ENCODE measurements at regions not wholly inside any gene's neighbourhood (a gene's known extent, or its start where the extent isn't known, plus 50 kb on each side); places are given as distances from the start of the nearest gene placed in this dataset.

- Mint-ChIP-seq H3K9me3 (no peaks in the 10 kb centered on the region), H3K4me3 (no peak overlapping the region), H3K36me3 (ENCODE audit: low read depth) (no peaks in the 10 kb centered on the region), H3K27me3 (peaks cover 9% of the 10 kb centered on the region), H3K4me1 (no peaks in the 10 kb centered on the region), H3K27ac (no peak overlapping the region)
- DNase-seq (no peak), ATAC-seq (no peak)
Measured at GRCh38 chr10:78146200-78146599, 112.5 kb downstream of the RPS24 start.

DNA sequence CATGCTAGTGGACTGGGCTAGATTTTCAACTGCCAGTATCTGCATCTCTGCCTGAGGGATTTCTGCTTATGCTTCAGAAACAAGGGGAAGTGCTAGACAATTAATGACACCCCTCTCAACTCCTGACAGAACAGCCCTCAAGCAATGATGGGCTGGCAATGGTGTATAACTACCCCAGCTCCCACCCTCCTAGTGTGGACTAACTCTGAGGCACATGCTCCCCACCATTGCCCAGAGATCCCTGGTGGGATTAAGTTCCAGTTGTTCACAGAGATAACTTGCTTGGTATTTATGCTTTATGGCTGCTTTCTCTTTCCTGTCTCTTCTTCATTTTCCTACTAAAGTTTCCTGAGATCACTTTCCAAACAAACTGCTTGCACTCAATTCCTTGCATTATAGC lies 113.5 kb downstream of the RPS24 start:
- H3K27me3 Mint-ChIP-seq, result peaks cover 7% of the 10 kb centered on the region
- H3K27ac Mint-ChIP-seq, result no peak overlapping the region
- no peaks in the 10 kb centered on the region for H3K9me3 Mint-ChIP-seq
- H3K36me3 Mint-ChIP-seq (ENCODE audit: low read depth), result no peaks in the 10 kb centered on the region
- H3K4me1 Mint-ChIP-seq, result no peaks in the 10 kb centered on the region
- no peak overlapping the region for H3K4me3 Mint-ChIP-seq
- ATAC-seq, result no peak
- no peak for DNase-seq

- no peaks in the 10 kb centered on the region for H3K36me3 Mint-ChIP-seq (ENCODE audit: low read depth)
- no peak overlapping the region for H3K4me3 Mint-ChIP-seq
- H3K4me1 Mint-ChIP-seq, result no peaks in the 10 kb centered on the region
- no peaks in the 10 kb centered on the region for H3K9me3 Mint-ChIP-seq
- peaks cover 5% of the 10 kb centered on the region for H3K27me3 Mint-ChIP-seq
- no peak overlapping the region for H3K27ac Mint-ChIP-seq
- no peak for ATAC-seq
- DNase-seq, result no peak
Measured at GRCh38 chr10:78148216-78148960, 114.7 kb downstream of the RPS24 start.

GRCh38 chr10:78148961-78149612 lies 115.4 kb downstream of the RPS24 start:
- peaks cover 2% of the 10 kb centered on the region for H3K27me3 Mint-ChIP-seq
- ATAC-seq, result no peak
- DNase-seq, result no peak
- no peaks in the 10 kb centered on the region for H3K9me3 Mint-ChIP-seq
- H3K27ac Mint-ChIP-seq, result no peak overlapping the region
- H3K36me3 Mint-ChIP-seq (ENCODE audit: low read depth), result no peaks in the 10 kb centered on the region
- H3K4me3 Mint-ChIP-seq, result no peak overlapping the region
- H3K4me1 Mint-ChIP-seq, result no peaks in the 10 kb centered on the region

- no peaks in the 10 kb centered on the region for H3K9me3 Mint-ChIP-seq
- ATAC-seq (no peak), DNase-seq (no peak)
- H3K4me3 Mint-ChIP-seq, result no peak overlapping the region
- no peak overlapping the region for H3K27ac Mint-ChIP-seq
- H3K4me1 Mint-ChIP-seq, result no peaks in the 10 kb centered on the region
- peaks cover under 1% of the 10 kb centered on the region for H3K27me3 Mint-ChIP-seq
- no peaks in the 10 kb centered on the region for H3K36me3 Mint-ChIP-seq (ENCODE audit: low read depth)
Measured at GRCh38 chr10:78150756-78151155, 117.1 kb downstream of the RPS24 start.

DNA sequence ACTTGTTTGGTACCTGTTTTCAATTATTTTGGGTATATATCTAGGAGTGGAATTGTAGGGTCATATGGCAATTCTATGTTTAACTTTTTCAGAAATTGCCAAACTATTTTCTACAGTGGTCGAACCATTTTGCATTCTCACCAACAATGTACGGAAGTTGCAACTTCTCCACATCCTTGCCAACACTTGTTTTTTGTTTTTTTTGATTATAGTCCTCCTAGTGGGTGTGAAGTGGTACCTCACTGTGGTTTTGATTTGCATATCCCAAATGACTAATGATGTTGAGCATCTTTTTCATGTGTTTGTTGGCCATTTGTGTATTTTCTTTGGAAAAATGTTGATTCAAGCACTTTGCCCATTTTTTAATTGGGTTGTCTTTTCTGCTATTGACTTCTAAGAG lies 122.1 kb downstream of the RPS24 start:
- H3K4me3 Mint-ChIP-seq, result no peak overlapping the region
- no peaks in the 10 kb centered on the region for H3K36me3 Mint-ChIP-seq (ENCODE audit: low read depth)
- H3K27me3 Mint-ChIP-seq, result peaks cover 7% of the 10 kb centered on the region
- no peak overlapping the region for H3K27ac Mint-ChIP-seq
- H3K9me3 Mint-ChIP-seq, result no peaks in the 10 kb centered on the region
- DNase-seq (no peak), ATAC-seq (no peak)
- no peaks in the 10 kb centered on the region for H3K4me1 Mint-ChIP-seq

DNA sequence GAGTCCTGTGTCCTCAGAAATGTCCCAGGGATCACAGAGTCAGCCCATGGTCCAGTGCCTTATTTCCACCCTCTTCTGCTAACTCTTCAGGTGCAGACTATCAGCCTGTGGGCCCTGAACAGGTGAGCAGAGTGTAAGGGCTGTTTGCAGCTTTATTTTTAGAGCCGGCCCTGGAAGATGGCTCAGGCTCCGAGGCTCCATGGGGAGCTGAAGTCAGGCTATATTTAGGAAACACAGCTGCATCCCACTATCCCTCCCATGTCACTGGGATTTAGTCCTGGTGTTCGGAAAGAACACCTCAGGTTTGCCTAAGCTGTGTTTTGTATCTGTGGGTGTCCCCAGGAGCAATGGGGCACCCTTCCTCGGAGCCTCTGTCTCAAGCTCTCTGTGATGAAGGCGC lies 126.9 kb downstream of the RPS24 start:
- Mint-ChIP-seq H3K4me1 (no peaks in the 10 kb centered on the region), H3K27ac (no peak overlapping the region), H3K36me3 (ENCODE audit: low read depth) (no peaks in the 10 kb centered on the region), H3K9me3 (no peaks in the 10 kb centered on the region), H3K4me3 (no peak overlapping the region), H3K27me3 (peaks cover 7% of the 10 kb centered on the region)
- no peak for ATAC-seq
- DNase-seq, result no peak

DNA sequence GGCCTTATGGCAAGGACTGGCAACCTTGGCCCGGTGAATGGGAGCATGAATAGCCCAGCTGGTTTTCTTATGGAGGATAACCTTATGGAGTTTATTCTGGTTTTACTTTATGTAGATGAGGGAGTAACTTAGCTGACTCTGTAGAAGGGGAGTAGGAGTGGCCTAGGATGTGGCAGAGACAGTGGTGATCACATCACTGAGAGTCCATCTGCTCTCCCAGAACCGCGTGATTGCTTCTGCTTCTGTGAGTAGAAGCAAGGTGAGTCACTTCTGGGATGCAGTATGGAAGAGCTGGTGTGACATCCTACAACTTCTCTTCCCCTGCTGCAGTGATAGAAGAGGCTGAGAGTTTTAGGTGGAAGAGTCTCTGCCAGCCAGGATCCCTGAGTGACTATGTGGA lies 129.2 kb downstream of the RPS24 start:
- Mint-ChIP-seq H3K4me1 (no peaks in the 10 kb centered on the region), H3K4me3 (no peak overlapping the region), H3K27me3 (peaks cover 5% of the 10 kb centered on the region), H3K36me3 (ENCODE audit: low read depth) (no peaks in the 10 kb centered on the region), H3K9me3 (no peaks in the 10 kb centered on the region), H3K27ac (no peak overlapping the region)
- DNase-seq (no peak), ATAC-seq (no peak)

GRCh38 chr10:78164702-78165101 lies 131.0 kb downstream of the RPS24 start:
- no peak for DNase-seq
- ATAC-seq, result no peak
- no peak overlapping the region for H3K4me3 Mint-ChIP-seq
- H3K9me3 Mint-ChIP-seq, result no peaks in the 10 kb centered on the region
- H3K27me3 Mint-ChIP-seq, result no peaks in the 10 kb centered on the region
- no peak overlapping the region for H3K27ac Mint-ChIP-seq
- H3K36me3 Mint-ChIP-seq (ENCODE audit: low read depth), result no peaks in the 10 kb centered on the region
- no peaks in the 10 kb centered on the region for H3K4me1 Mint-ChIP-seq

DNA sequence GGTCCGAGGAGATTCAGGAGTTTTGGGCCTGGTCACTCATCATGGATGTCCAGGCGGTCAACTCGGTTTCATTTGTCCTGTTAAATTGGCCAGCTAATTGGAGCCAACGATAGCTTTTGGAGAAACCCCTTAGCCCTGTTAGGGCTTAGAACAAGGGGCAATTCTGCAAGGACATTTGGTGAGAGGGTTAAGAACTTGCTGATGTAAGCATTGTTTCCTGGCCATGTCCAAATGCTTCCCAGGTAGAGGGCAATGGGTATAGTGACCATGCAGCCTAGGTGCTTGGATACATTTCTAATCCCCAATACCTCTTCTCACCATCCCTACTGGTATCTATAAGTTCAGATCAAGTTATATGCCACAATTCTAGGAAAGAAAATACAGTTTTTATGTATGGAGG lies 131.5 kb downstream of the RPS24 start:
- ATAC-seq (no peak), DNase-seq (no peak)
- no peaks in the 10 kb centered on the region for H3K9me3 Mint-ChIP-seq
- H3K4me3 Mint-ChIP-seq, result no peak overlapping the region
- no peak overlapping the region for H3K27ac Mint-ChIP-seq
- no peaks in the 10 kb centered on the region for H3K4me1 Mint-ChIP-seq
- H3K27me3 Mint-ChIP-seq, result no peaks in the 10 kb centered on the region
- no peaks in the 10 kb centered on the region for H3K36me3 Mint-ChIP-seq (ENCODE audit: low read depth)

- Mint-ChIP-seq H3K4me1 (no peaks in the 10 kb centered on the region), H3K36me3 (ENCODE audit: low read depth) (no peaks in the 10 kb centered on the region)
- ATAC-seq, result no peak
Measured at GRCh38 chr10:78165617-78166016, 132.0 kb downstream of the RPS24 start.

DNA sequence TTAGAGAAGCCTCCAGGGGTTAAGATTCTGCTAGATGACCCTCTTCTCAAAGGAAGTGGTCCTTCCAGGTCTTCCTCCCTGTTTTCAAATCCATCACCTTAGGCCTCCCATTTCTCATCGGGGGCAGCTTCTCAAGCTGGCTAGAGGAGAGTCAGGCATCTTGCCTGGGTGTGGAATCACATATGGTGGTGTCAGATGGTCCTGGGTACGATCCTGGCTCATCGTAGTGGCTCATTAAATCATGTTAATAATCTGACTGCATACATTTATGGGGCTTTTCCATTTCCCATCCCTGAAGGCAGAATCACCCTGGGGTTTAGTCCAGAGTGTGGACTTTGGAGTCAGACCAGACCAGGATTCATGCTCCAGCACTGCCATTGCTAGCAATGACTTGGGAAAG lies 132.6 kb downstream of the RPS24 start:
- no peak for DNase-seq
- no peak overlapping the region for H3K4me3 Mint-ChIP-seq
- no peak overlapping the region for H3K27ac Mint-ChIP-seq
- no peak for ATAC-seq
- H3K4me1 Mint-ChIP-seq, result no peaks in the 10 kb centered on the region
- no peaks in the 10 kb centered on the region for H3K27me3 Mint-ChIP-seq
- no peaks in the 10 kb centered on the region for H3K36me3 Mint-ChIP-seq (ENCODE audit: low read depth)
- H3K9me3 Mint-ChIP-seq, result no peaks in the 10 kb centered on the region

More at GRCh38 chr10:78165617-78166016, 132.0 kb downstream of the RPS24 start:
- no peak overlapping the region for H3K4me3 Mint-ChIP-seq
- H3K9me3 Mint-ChIP-seq, result no peaks in the 10 kb centered on the region
- H3K27me3 Mint-ChIP-seq, result no peaks in the 10 kb centered on the region
- H3K27ac Mint-ChIP-seq, result no peak overlapping the region
- no peak for DNase-seq

- H3K27ac Mint-ChIP-seq, result no peak overlapping the region
- ATAC-seq (no peak), DNase-seq (no peak)
- H3K36me3 Mint-ChIP-seq (ENCODE audit: low read depth), result no peaks in the 10 kb centered on the region
- no peaks in the 10 kb centered on the region for H3K4me1 Mint-ChIP-seq
- H3K9me3 Mint-ChIP-seq, result no peaks in the 10 kb centered on the region
- no peaks in the 10 kb centered on the region for H3K27me3 Mint-ChIP-seq
- H3K4me3 Mint-ChIP-seq, result no peak overlapping the region
Measured at GRCh38 chr10:78169214-78169613, 135.6 kb downstream of the RPS24 start.

- no peak overlapping the region for H3K4me3 Mint-ChIP-seq
- no peak for DNase-seq
- no peaks in the 10 kb centered on the region for H3K27me3 Mint-ChIP-seq
- no peak for ATAC-seq
- H3K4me1 Mint-ChIP-seq, result no peaks in the 10 kb centered on the region
- no peaks in the 10 kb centered on the region for H3K36me3 Mint-ChIP-seq (ENCODE audit: low read depth)
- no peak overlapping the region for H3K27ac Mint-ChIP-seq
- H3K9me3 Mint-ChIP-seq, result no peaks in the 10 kb centered on the region
Measured at GRCh38 chr10:78170026-78170475, 136.4 kb downstream of the RPS24 start.

GRCh38 chr10:78171633-78172400 lies 138.2 kb downstream of the RPS24 start:
- no peak overlapping the region for H3K27ac Mint-ChIP-seq

More at GRCh38 chr10:78171633-78172400, 138.2 kb downstream of the RPS24 start:
- H3K9me3 Mint-ChIP-seq, result no peaks in the 10 kb centered on the region
- DNase-seq (no peak), ATAC-seq (no peak)
- H3K36me3 Mint-ChIP-seq (ENCODE audit: low read depth), result no peaks in the 10 kb centered on the region
- H3K4me3 Mint-ChIP-seq, result no peak overlapping the region
- no peaks in the 10 kb centered on the region for H3K4me1 Mint-ChIP-seq
- no peaks in the 10 kb centered on the region for H3K27me3 Mint-ChIP-seq

Data from activated naive CD8-positive, alpha-beta T cell treated with anti-CD3 and anti-CD28 coated beads, Interleukin-2, amount 50 U/mL, for 24 hours (primary cell).